RWPE1 (cell line): ENCODE measurements at regions not wholly inside any gene's neighbourhood (a gene's known extent, or its start where the extent isn't known, plus 50 kb on each side); places are given as distances from the start of the nearest gene placed in this dataset.

Experiments used
- CTCF ChIA-PET: fragments of 350-600 bp; sonication (Branson Sonifier 250); formaldehyde crosslinking; extraction: SDS; loops from one replicate; lab custom pipeline; 2021; lab: Yijun Ruan, JAX
- POLR2A ChIA-PET: fragments of 400-600 bp; formaldehyde crosslinking; extraction: SDS; loops from one replicate; lab custom pipeline; 2020; ENCODE audit warnings: antibody characterized with exemption; ENCODE audit not compliant: low non-redundant PET; lab: Yijun Ruan, JAX
- DNase-seq: peaks from one replicate; pipeline ENCODE4 v3.0.0; 2012; ENCODE audit warnings: low spot score
- H3K27ac ChIP-seq: fragments of 450-650 bp; 2 replicates; pipeline ENCODE4 v1.5.1; 2017
- CTCF ChIP-seq: fragments of 450-650 bp; conservative IDR thresholded peaks from 2 replicates; pipeline ENCODE4 v1.5.1; 2017; ENCODE audit warnings: low read depth, mild to moderate bottlenecking

GRCh38 chr14:30223966-30224365 is 296.3 kb upstream of the PRKD1 start:
- DNase-seq = no peak
- ChIA-PET POLR2A (no interaction called here), CTCF (no interaction called here)
- no peak overlapping the region for H3K27ac ChIP-seq
- no peak for TF ChIP-seq CTCF

- no peak for DNase-seq
- no peak for TF ChIP-seq CTCF
- no peak overlapping the region for H3K27ac ChIP-seq
- POLR2A ChIA-PET = no interaction called here
- CTCF ChIA-PET = interaction anchor here (0.6 to 0.8 kb wide), 3 partner anchors 45 to 1280 kb away, joined by 3 to 5 read pairs (median 4); no protein-coding TSS in a partner anchor
Observed at GRCh38 chr14:30225176-30225575, 297.5 kb upstream of the PRKD1 start.

- ChIA-PET CTCF (no interaction called here), POLR2A (no interaction called here)
- no peak for DNase-seq
- no peak for TF ChIP-seq CTCF
- no peak overlapping the region for H3K27ac ChIP-seq
Observed at GRCh38 chr14:30227436-30227835, 299.8 kb upstream of the PRKD1 start.

GRCh38 chr14:30227876-30228275 is 300.2 kb upstream of the PRKD1 start:
- peak; percentile 64 for DNase-seq
- TF ChIP-seq CTCF = no peak
- no peak overlapping the region for H3K27ac ChIP-seq
- ChIA-PET CTCF (interaction anchor here (0.6 kb wide), 1 partner anchor 15 kb away, joined by 3 read pairs; no protein-coding TSS in a partner anchor), POLR2A (no interaction called here)

- ChIA-PET POLR2A (no interaction called here), CTCF (no interaction called here)
- no peak for DNase-seq
- no peak overlapping the region for H3K27ac ChIP-seq
- TF ChIP-seq CTCF = no peak
Observed at GRCh38 chr14:30230719-30231118, 303.1 kb upstream of the PRKD1 start.

GRCh38 chr14:30234966-30235365 is 307.3 kb upstream of the PRKD1 start:
- POLR2A ChIA-PET = no interaction called here
- CTCF ChIA-PET = no interaction called here
- no peak overlapping the region for H3K27ac ChIP-seq
- no peak for DNase-seq
- no peak for TF ChIP-seq CTCF
